Mesenchymal stem cell (in vitro differentiated cells and primary cell): ENCODE measurements at regions not wholly inside any gene's neighbourhood (a gene's known extent, or its start where the extent isn't known, plus 50 kb on each side); places are given as distances from the start of the nearest gene placed in this dataset.

Source experiments
- DNase-seq: peaks from one replicate; pipeline ENCODE4 v3.0.0-alpha.2; 2013
- H2AFZ ChIP-seq: one replicate; pipeline ENCODE4 v1.6.1; 2013; ENCODE audit warnings: low read depth, mild to moderate bottlenecking, control low read depth, inconsistent platforms, low read length, moderate library complexity
- H2AK5ac ChIP-seq: 2 replicates; pipeline ENCODE4 v1.6.1; 2013; ENCODE audit warnings: low read length, moderate library complexity, mild to moderate bottlenecking, inconsistent platforms; ENCODE audit not compliant: severe bottlenecking
- H2BK120ac ChIP-seq: one replicate; pipeline ENCODE4 v1.6.1; 2013; ENCODE audit warnings: low read depth, mild to moderate bottlenecking, inconsistent platforms, low read length, moderate library complexity
- H2BK12ac ChIP-seq, 2 experiments: one replicate each; pipeline ENCODE4 v1.6.1; 2013; ENCODE audit warnings: inconsistent platforms in 2 of 2, low read length in 2 of 2, mild to moderate bottlenecking in 2 of 2, moderate library complexity in 2 of 2, control low read depth in 1 of 2
- H2BK15ac ChIP-seq: one replicate; pipeline ENCODE4 v1.6.1; 2013; ENCODE audit warnings: mild to moderate bottlenecking, low read depth, inconsistent platforms; ENCODE audit not compliant: poor library complexity, severe bottlenecking
- H2BK5ac ChIP-seq: 2 replicates; pipeline ENCODE4 v1.6.1; 2013; ENCODE audit warnings: low read depth, mild to moderate bottlenecking, low read length, control low read depth, inconsistent platforms; ENCODE audit not compliant: poor library complexity, severe bottlenecking
- H3K14ac ChIP-seq, 2 experiments: one replicate each; pipeline ENCODE4 v1.6.1; 2013; ENCODE audit warnings: inconsistent platforms in 2 of 2, low read length in 2 of 2, control low read depth in 1 of 2, mild to moderate bottlenecking in 1 of 2, moderate library complexity in 1 of 2
- H3K18ac ChIP-seq, 2 experiments: one replicate each; pipeline ENCODE4 v1.6.1; 2013; ENCODE audit warnings: inconsistent platforms in 2 of 2, low read length in 2 of 2, control low read depth in 1 of 2, low read depth in 1 of 2, mild to moderate bottlenecking in 1 of 2
- H3K23ac ChIP-seq, 2 experiments: one replicate each; pipeline ENCODE4 v1.6.1; 2013; ENCODE audit warnings: inconsistent platforms in 2 of 2, low read length in 2 of 2, mild to moderate bottlenecking in 2 of 2, moderate library complexity in 2 of 2, control low read depth in 1 of 2
- H3K27ac ChIP-seq: 2 replicates; pipeline ENCODE4 v1.5.1; 2013; ENCODE audit warnings: mild to moderate bottlenecking, moderate library complexity, low read length, control low read depth, inconsistent platforms; ENCODE audit not compliant: poor library complexity, severe bottlenecking
- H3K27me3 ChIP-seq, 2 experiments: 2 replicates each; pipeline versions ENCODE4 v1.6.1 to v1.7.0; 2013; ENCODE audit warnings: low read length in 2 of 2, mild to moderate bottlenecking in 2 of 2, moderate library complexity in 2 of 2, control low read depth in 1 of 2, inconsistent platforms in 1 of 2; ENCODE audit not compliant: control insufficient read depth in 1 of 2, insufficient read depth in 1 of 2
- H3K36me3 ChIP-seq, 2 experiments: 2 replicates each; pipeline versions ENCODE4 v1.6.1 to v1.7.0; 2013; ENCODE audit warnings: low read length in 2 of 2, control low read depth in 1 of 2, inconsistent platforms in 1 of 2, low read depth in 1 of 2, mild to moderate bottlenecking in 1 of 2; ENCODE audit not compliant: insufficient read depth in 2 of 2, control insufficient read depth in 1 of 2
- H3K4ac ChIP-seq, 2 experiments: one replicate each; pipeline ENCODE4 v1.6.1; 2013; ENCODE audit warnings: inconsistent platforms in 2 of 2, low read length in 2 of 2, mild to moderate bottlenecking in 2 of 2, moderate library complexity in 2 of 2, control low read depth in 1 of 2, low read depth in 1 of 2
- H3K4me1 ChIP-seq: 2 replicates; pipeline ENCODE4 v1.6.1; 2013; ENCODE audit warnings: low read depth, low read length, control low read depth; ENCODE audit not compliant: control insufficient read depth, insufficient read depth
- H3K4me2 ChIP-seq: 2 replicates; pipeline ENCODE4 v1.6.1; 2013; ENCODE audit warnings: low read length, mild to moderate bottlenecking, inconsistent platforms; ENCODE audit not compliant: poor library complexity, severe bottlenecking
- H3K4me3 ChIP-seq, 2 experiments: 2 replicates each; pipeline versions ENCODE4 v1.5.1 to v1.7.0; 2013; ENCODE audit warnings: low read length in 2 of 2, mild to moderate bottlenecking in 2 of 2, control low read depth in 1 of 2, low read depth in 1 of 2; ENCODE audit not compliant: insufficient read depth in 1 of 2
- H3K79me1 ChIP-seq: replicated peaks from 2 replicates; pipeline ENCODE4 v1.6.1; 2013; ENCODE audit warnings: mild to moderate bottlenecking, control low read depth, low read length, inconsistent platforms; ENCODE audit not compliant: poor library complexity, severe bottlenecking
- H3K9ac ChIP-seq: 2 replicates; pipeline ENCODE4 v1.7.0; 2013; ENCODE audit warnings: mild to moderate bottlenecking, low read length, moderate library complexity
- H3K9me3 ChIP-seq: 2 replicates; pipeline ENCODE4 v1.7.0; 2013; ENCODE audit warnings: mild to moderate bottlenecking, low read length; ENCODE audit not compliant: control insufficient read depth
- H4K8ac ChIP-seq: one replicate; pipeline ENCODE4 v1.6.1; 2013; ENCODE audit warnings: inconsistent platforms, mild to moderate bottlenecking, low read length, moderate library complexity
- H4K91ac ChIP-seq: one replicate; pipeline ENCODE4 v1.6.1; 2013; ENCODE audit warnings: mild to moderate bottlenecking, low read length, inconsistent platforms
- WGBS: methylation state at CpG from one replicate; pipeline ENCODE4 v1.1.7; 2013; ENCODE audit warnings: mixed read lengths; 5-methylcytosine and 5-hydroxymethylcytosine counted together

GRCh38 chr3:177778633-177779032 is 581.4 kb upstream of the TBL1XR1 start:
- Histone ChIP-seq H3K14ac (no peak overlapping the region), H3K4me2 (no peak overlapping the region), H2AK5ac (no peak overlapping the region)

GRCh38 chr3:177781686-177782161 is 584.4 kb upstream of the TBL1XR1 start:
- H3K79me1 ChIP-seq: no peaks in the 10 kb centered on the region
- H3K4me3 ChIP-seq: no peak overlapping the region
- no peak overlapping the region for H2BK5ac ChIP-seq
- no peak overlapping the region for H4K8ac ChIP-seq
- H2BK12ac ChIP-seq: peak overlapping the region in 1 of 2 experiments; percentile 90
- no peak overlapping the region for H3K14ac ChIP-seq
- no peak overlapping the region for H3K4me2 ChIP-seq
- H2AK5ac ChIP-seq: peak overlapping the region; percentile 37
- H3K9me3 ChIP-seq: no peaks in the 10 kb centered on the region
- no peak overlapping the region for H3K27ac ChIP-seq
- H3K4ac ChIP-seq: peak overlapping the region in 1 of 2 experiments; percentile 61
- no peak overlapping the region for H3K18ac ChIP-seq
- H2AFZ ChIP-seq: no peak overlapping the region
- DNase-seq: peak; percentile 14
- no peaks in the 10 kb centered on the region for H3K36me3 ChIP-seq
- no peak overlapping the region for H2BK15ac ChIP-seq
- H3K27me3 ChIP-seq: no peaks in the 10 kb centered on the region
- H3K23ac ChIP-seq: no peak overlapping the region
- no peak overlapping the region for H3K9ac ChIP-seq
- peak overlapping the region; percentile 49 for H4K91ac ChIP-seq
- peaks cover 2% of the 10 kb centered on the region for H3K4me1 ChIP-seq
- no peak overlapping the region for H2BK120ac ChIP-seq
- WGBS: 50% methylated on average over 1 of the region's 3 CpGs

More at GRCh38 chr3:177778633-177779032, 581.4 kb upstream of the TBL1XR1 start:
- Histone ChIP-seq H4K91ac (no peak overlapping the region), H3K18ac (no peak overlapping the region), H3K36me3 (no peaks in the 10 kb centered on the region), H3K27me3 (no peaks in the 10 kb centered on the region), H3K79me1 (no peaks in the 10 kb centered on the region), H3K23ac (no peak overlapping the region), H3K27ac (no peak overlapping the region), H4K8ac (no peak overlapping the region), H2AFZ (no peak overlapping the region), H2BK120ac (no peak overlapping the region), H3K4me1 (peaks cover 6% of the 10 kb centered on the region), H2BK15ac (no peak overlapping the region), H2BK12ac (no peak overlapping the region), H3K4ac (no peak overlapping the region), H2BK5ac (no peak overlapping the region), H3K9ac (no peak overlapping the region), H3K4me3 (no peak overlapping the region), H3K9me3 (no peaks in the 10 kb centered on the region)
- no CpG with 5 or more reads among the region's 1 CpG for WGBS
- DNase-seq: no peak

GRCh38 chr3:177783338-177783737 is 586.1 kb upstream of the TBL1XR1 start:
- Histone ChIP-seq H2AFZ (no peak overlapping the region), H3K27ac (no peak overlapping the region), H3K23ac (no peak overlapping the region), H2AK5ac (no peak overlapping the region), H3K9me3 (no peaks in the 10 kb centered on the region), H3K4me1 (peaks cover 2% of the 10 kb centered on the region), H2BK120ac (no peak overlapping the region), H3K14ac (no peak overlapping the region), H3K36me3 (no peaks in the 10 kb centered on the region), H2BK15ac (no peak overlapping the region), H3K79me1 (no peaks in the 10 kb centered on the region), H4K8ac (no peak overlapping the region), H3K4me2 (no peak overlapping the region), H3K9ac (no peak overlapping the region), H2BK12ac (no peak overlapping the region), H3K18ac (no peak overlapping the region), H3K4me3 (no peak overlapping the region), H2BK5ac (no peak overlapping the region), H4K91ac (no peak overlapping the region), H3K4ac (no peak overlapping the region), H3K27me3 (no peaks in the 10 kb centered on the region)
- WGBS: no CpG with 5 or more reads among the region's 2 CpGs
- no peak for DNase-seq

GRCh38 chr3:177783767-177784166 is 586.5 kb upstream of the TBL1XR1 start:
- H3K4me2 ChIP-seq: no peak overlapping the region
- no peaks in the 10 kb centered on the region for H3K79me1 ChIP-seq
- no peak overlapping the region for H2AK5ac ChIP-seq
- no peak overlapping the region for H2BK120ac ChIP-seq
- H3K27ac ChIP-seq: no peak overlapping the region
- no peak overlapping the region for H2BK5ac ChIP-seq
- WGBS: 95% methylated on average over 3 of the region's 5 CpGs
- no peaks in the 10 kb centered on the region for H3K27me3 ChIP-seq
- H3K18ac ChIP-seq: no peak overlapping the region
- no peak overlapping the region for H4K91ac ChIP-seq
- H3K23ac ChIP-seq: no peak overlapping the region
- no peak overlapping the region for H3K4me3 ChIP-seq
- H3K4me1 ChIP-seq: peaks cover 2% of the 10 kb centered on the region
- no peak overlapping the region for H3K9ac ChIP-seq
- DNase-seq: no peak
- H4K8ac ChIP-seq: no peak overlapping the region
- H3K36me3 ChIP-seq: no peaks in the 10 kb centered on the region
- H3K14ac ChIP-seq: no peak overlapping the region
- H2AFZ ChIP-seq: no peak overlapping the region
- no peak overlapping the region for H2BK12ac ChIP-seq
- no peaks in the 10 kb centered on the region for H3K9me3 ChIP-seq
- H3K4ac ChIP-seq: no peak overlapping the region
- H2BK15ac ChIP-seq: no peak overlapping the region
